GM23338 (cell line): ENCODE measurements at regions not wholly inside any gene's neighbourhood (a gene's known extent, or its start where the extent isn't known, plus 50 kb on each side); places are given as distances from the start of the nearest gene placed in this dataset.

Experiments used
- ATAC-seq: fragments of 200-7000 bp; cut with Tn5 transposase; 3 replicates; pipeline ENCODE4 v1.9.1; 2020
- DNase-seq: peaks from one replicate; pipeline ENCODE4 v3.0.0-alpha.2; 2015; ENCODE audit warnings: low spot score
- H2AFZ ChIP-seq: fragments of 200-600 bp; sonication (generic); 2 replicates; pipeline ENCODE4 v1.8.0; 2016; ENCODE audit warnings: antibody characterized with exemption, mild to moderate bottlenecking, moderate library complexity
- H3F3A ChIP-seq: fragments of 200-600 bp; sonication (generic); replicated peaks from 2 replicates; pipeline ENCODE4 v1.8.0; 2017; ENCODE audit warnings: antibody characterized with exemption, mixed run types, low read depth
- H3K27ac ChIP-seq: fragments of 200-600 bp; sonication (generic); 2 replicates; pipeline ENCODE4 v1.6.1; 2016; ENCODE audit warnings: low read depth
- H3K27me3 ChIP-seq: fragments of 200-600 bp; sonication (generic); 2 replicates; pipeline ENCODE4 v1.8.0; 2016; ENCODE audit warnings: mild to moderate bottlenecking, mixed run types, moderate library complexity; ENCODE audit not compliant: insufficient read depth
- H3K36me3 ChIP-seq: fragments of 200-600 bp; sonication (generic); 2 replicates; pipeline ENCODE4 v1.8.0; 2016; ENCODE audit warnings: mild to moderate bottlenecking; ENCODE audit not compliant: insufficient read depth
- H3K4me1 ChIP-seq: fragments of 200-600 bp; sonication (generic); 2 replicates; pipeline ENCODE4 v1.8.0; 2016; ENCODE audit warnings: mild to moderate bottlenecking, moderate library complexity; ENCODE audit not compliant: insufficient read depth
- H3K4me2 ChIP-seq: fragments of 200-600 bp; sonication (generic); 2 replicates; pipeline ENCODE4 v1.7.1; 2017; ENCODE audit warnings: mixed run types
- H3K4me3 ChIP-seq: fragments of 200-600 bp; sonication (generic); 2 replicates; pipeline ENCODE4 v1.6.1; 2016; ENCODE audit warnings: mixed run types
- H3K79me2 ChIP-seq: fragments of 200-600 bp; sonication (generic); replicated peaks from 2 replicates; pipeline ENCODE4 v1.8.0; 2017; ENCODE audit warnings: mild to moderate bottlenecking; ENCODE audit not compliant: insufficient read depth
- H3K9me2 ChIP-seq: fragments of 200-600 bp; sonication (generic); 2 replicates; pipeline ENCODE4 v1.8.0; 2017; ENCODE audit not compliant: insufficient read depth
- H4K20me1 ChIP-seq: fragments of 200-600 bp; sonication (generic); replicated peaks from 2 replicates; pipeline ENCODE4 v1.8.0; 2017; ENCODE audit warnings: mild to moderate bottlenecking; ENCODE audit not compliant: insufficient read depth
- H3K27ac Mint-ChIP-seq: 2 replicates; pipeline ENCODE4 v1.8.0; 2020; ENCODE audit warnings: inconsistent platforms, mild to moderate bottlenecking, moderate library complexity, mixed read lengths
- H3K27me3 Mint-ChIP-seq: 3 replicates; pipeline ENCODE4 v1.8.0; 2022; ENCODE audit warnings: low read depth, mild to moderate bottlenecking, moderate library complexity, mixed read lengths, inconsistent platforms; ENCODE audit not compliant: insufficient read depth, poor library complexity
- H3K36me3 Mint-ChIP-seq: 3 replicates; pipeline ENCODE4 v1.8.0; 2021; ENCODE audit warnings: low read depth, mild to moderate bottlenecking, inconsistent platforms, moderate library complexity, mixed read lengths
- H3K4me1 Mint-ChIP-seq: 3 replicates; pipeline ENCODE4 v1.8.0; 2020; ENCODE audit warnings: mild to moderate bottlenecking, inconsistent platforms, mixed read lengths
- H3K4me3 Mint-ChIP-seq: 3 replicates; pipeline ENCODE4 v1.8.0; 2021; ENCODE audit warnings: moderate library complexity, mild to moderate bottlenecking, inconsistent platforms, mixed read lengths
- H3K9me3 Mint-ChIP-seq: 3 replicates; pipeline ENCODE4 v1.8.0; 2020; ENCODE audit warnings: moderate library complexity, mild to moderate bottlenecking, inconsistent platforms, mixed read lengths
- CTCF ChIP-seq, 2 experiments: fragments of 200-600 bp in 1 of 2; sonication (generic) in 1 of 2; conservative IDR thresholded peaks; 2 replicates each; pipeline versions ENCODE4 v1.5.1 to v1.6.1; 2016 to 2017; ENCODE audit warnings: antibody characterized with exemption in 2 of 2, low read depth in 2 of 2, mild to moderate bottlenecking in 2 of 2, moderate library complexity in 1 of 2
- EZH2 ChIP-seq: fragments of 200-600 bp; sonication (generic); IDR thresholded peaks from one replicate; pipeline ENCODE4 v1.8.0; 2017; ENCODE audit warnings: antibody characterized with exemption, mild to moderate bottlenecking, low read depth; ENCODE audit not compliant: unreplicated experiment
- ZNF462 ChIP-seq: fragments of 250-450 bp; sonication (Bioruptor Pico); IDR thresholded peaks from 2 replicates; pipeline ENCODE4 v1.5.0; 2020; ENCODE audit warnings: mild to moderate bottlenecking, moderate library complexity

DNA sequence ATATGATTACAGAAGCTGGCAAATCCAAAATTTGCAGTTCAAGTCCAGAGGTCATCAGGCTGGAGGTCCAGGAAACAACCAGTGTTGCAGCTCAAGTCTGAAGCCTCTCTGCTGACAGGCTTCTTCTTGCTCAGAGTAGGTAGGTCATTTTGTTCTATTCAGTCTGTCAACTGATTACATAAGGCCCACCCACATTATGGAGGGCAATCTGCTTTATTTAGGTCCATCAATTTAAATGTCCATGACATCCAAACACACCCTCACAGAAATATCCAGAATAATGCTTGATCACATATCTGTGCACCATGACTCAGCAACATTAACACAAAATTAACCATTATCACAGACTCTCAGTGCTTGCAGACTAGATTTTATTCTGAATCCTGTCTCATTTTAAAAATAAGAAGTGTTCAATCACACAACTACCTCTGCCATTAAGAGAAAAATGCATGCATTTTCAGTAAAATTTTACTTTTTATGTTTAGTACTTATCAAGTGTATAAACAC, 759.2 kb upstream of the ADGRB3 start:
- no peaks in the 10 kb centered on the region for H3K27me3 Mint-ChIP-seq

More for the DNA sequence above, 759.2 kb upstream of the ADGRB3 start:
- peaks cover 6% of the 10 kb centered on the region; the same call in 2 of the 3 replicates for H3K4me1 Mint-ChIP-seq
- H2AFZ ChIP-seq = no peak overlapping the region
- H3K4me3 Mint-ChIP-seq = no peak overlapping the region
- H3K27ac Mint-ChIP-seq = no peak overlapping the region
- H4K20me1 ChIP-seq = no peaks in the 10 kb centered on the region
- H3K9me3 Mint-ChIP-seq = peaks cover 38% of the 10 kb centered on the region
- no peaks in the 10 kb centered on the region for H3K9me2 ChIP-seq
- 0 out of 2 replicates have a peak, but pooled peaks cover 4% of the 10 kb centered on the region for H3K36me3 ChIP-seq
- H3K27me3 ChIP-seq = no peaks in the 10 kb centered on the region
- no peak overlapping the region for H3K4me2 ChIP-seq
- peaks cover 4% of the 10 kb centered on the region; the same call in 1 of the 2 replicates for H3K4me1 ChIP-seq
- no peak for ATAC-seq
- no peak overlapping the region for H3K27ac ChIP-seq
- H3F3A ChIP-seq = no peaks in the 10 kb centered on the region
- H3K4me3 ChIP-seq = no peak overlapping the region
- no peak for DNase-seq
- TF ChIP-seq CTCF (conservative IDR thresholded peaks at IDR 0.05; ENCODE audit: low read depth in 2 of 2) (no peak), EZH2 (no peak), ZNF462 (CRISPR knock-in tag) (no peak)
- H3K36me3 Mint-ChIP-seq = peaks cover 36% of the 10 kb centered on the region
- no peaks in the 10 kb centered on the region for H3K79me2 ChIP-seq
